ENCODE measurements at regions not wholly inside any gene's neighbourhood (a gene's known extent, or its start where the extent isn't known, plus 50 kb on each side); places are given as distances from the start of the nearest gene placed in this dataset.

DNA sequence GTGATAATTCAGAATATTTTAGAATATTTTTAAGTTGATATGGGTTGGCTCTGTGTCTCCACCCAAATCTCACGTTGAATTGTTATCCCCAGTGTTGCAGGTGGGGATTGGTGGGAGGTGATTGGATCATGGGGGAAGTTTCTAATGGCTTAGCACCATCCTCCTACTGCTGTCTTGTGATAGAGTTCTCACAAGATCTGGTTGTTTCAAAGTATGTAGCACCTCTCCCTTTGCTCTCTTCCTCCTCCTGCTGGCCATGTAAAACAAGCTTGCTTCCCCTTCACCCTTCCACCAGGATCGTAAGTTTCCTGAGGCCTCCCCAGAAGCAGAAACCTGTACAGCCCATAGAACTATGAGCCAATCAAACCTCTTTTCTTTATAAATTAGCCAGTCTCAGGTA, 214.6 kb upstream of the C9orf72 start:
- no peaks in the 10 kb centered on the region for H3K4me1 ChIP-seq (ENCODE audit: insufficient read depth, low read length)
- no TSS peak for BruUV-seq (replicated peaks)
- DNase-seq (ENCODE audit: low spot score) (no peak), ATAC-seq (no peak), FAIRE-seq (no peak)
- 0% methylated on average over 2 of the region's 2 CpGs for WGBS (ENCODE audit: low lambda C conversion rate)
- H3K27ac ChIP-seq (ENCODE audit: extremely low read length, insufficient read depth, low read length) = no peak overlapping the region
- CTCF ChIA-PET (ENCODE audit: low intra/inter-chr PET ratio, low total read pairs) = no interaction called here
- peaks cover 13% of the 10 kb centered on the region for H3K9me3 ChIP-seq (ENCODE audit: low read length)
- H3K4me3 ChIP-seq (replicated peaks in 1 of 3; ENCODE audit: insufficient read depth in 1 of 3, low read depth in 2 of 3, low read length in 3 of 3) = no peak overlapping the region
- no peak overlapping the region for H2AFZ ChIP-seq (ENCODE audit: low read length)
- no peaks in the 10 kb centered on the region for H4K20me1 ChIP-seq (ENCODE audit: insufficient read depth, low read length)
- in situ Hi-C loops (cut with HindIII; ENCODE audit: extremely low pct_ligation_motif_present, low pct_unique_long_range_greater_than_20kb) = no loop called here
- no peak overlapping the region for H3K9ac ChIP-seq (ENCODE audit: insufficient read depth, low read depth, low read length)
- intact Hi-C loops (cut with micrococcal nuclease; ENCODE audit: unreplicated experiment) = loop anchor here (1.0 kb wide), 1 partner anchor 62 kb away; no protein-coding TSS in a partner anchor
- H3K36me3 ChIP-seq (replicated peaks in 1 of 2; ENCODE audit: control insufficient read depth in 1 of 2, insufficient read depth in 2 of 2, low read length in 2 of 2) = no peaks in the 10 kb centered on the region
- POLR2A ChIA-PET = no interaction called here
- no peaks in the 10 kb centered on the region for H3K27me3 ChIP-seq (ENCODE audit: control insufficient read depth in 1 of 2, insufficient read depth in 2 of 2, low read length in 2 of 2)
- H3K79me2 ChIP-seq (ENCODE audit: insufficient read depth, low read length) = no peaks in the 10 kb centered on the region
- H3K4me2 ChIP-seq (ENCODE audit: low read depth, low read length) = no peak overlapping the region
- TF ChIP-seq KLF15 (CRISPR knock-in tag; IDR thresholded peaks at IDR 0.05; ENCODE audit: borderline replicate concordance) (no peak), HOXA7 (CRISPR knock-in tag; IDR thresholded peaks at IDR 0.05) (no peak), ZNF530 (CRISPR knock-in tag; IDR thresholded peaks at IDR 0.05; ENCODE audit: low read depth) (no peak), GPN1 (CRISPR knock-in tag; IDR thresholded peaks at IDR 0.05; ENCODE audit: borderline replicate concordance) (no peak), ZNF747 (CRISPR knock-in tag; IDR thresholded peaks at IDR 0.05; ENCODE audit: borderline replicate concordance) (no peak), PBX3 (CRISPR knock-in tag; IDR thresholded peaks at IDR 0.05; ENCODE audit: borderline replicate concordance) (no peak), TFE3 (CRISPR knock-in tag; IDR thresholded peaks at IDR 0.05) (no peak), KAT7 (CRISPR knock-in tag; IDR thresholded peaks at IDR 0.05; ENCODE audit: borderline replicate concordance) (no peak), PHB2 (IDR thresholded peaks at IDR 0.05; ENCODE audit: partially characterized antibody) (no peak), ZNF646 (CRISPR knock-in tag; IDR thresholded peaks at IDR 0.05) (no peak)
- TF ChIP-seq, protein P1, sequence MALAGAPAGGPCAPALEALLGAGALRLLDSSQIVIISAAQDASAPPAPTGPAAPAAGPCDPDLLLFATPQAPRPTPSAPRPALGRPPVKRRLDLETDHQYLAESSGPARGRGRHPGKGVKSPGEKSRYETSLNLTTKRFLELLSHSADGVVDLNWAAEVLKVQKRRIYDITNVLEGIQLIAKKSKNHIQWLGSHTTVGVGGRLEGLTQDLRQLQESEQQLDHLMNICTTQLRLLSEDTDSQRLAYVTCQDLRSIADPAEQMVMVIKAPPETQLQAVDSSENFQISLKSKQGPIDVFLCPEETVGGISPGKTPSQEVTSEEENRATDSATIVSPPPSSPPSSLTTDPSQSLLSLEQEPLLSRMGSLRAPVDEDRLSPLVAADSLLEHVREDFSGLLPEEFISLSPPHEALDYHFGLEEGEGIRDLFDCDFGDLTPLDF (CRISPR knock-in tag; IDR thresholded peaks at IDR 0.05) = no peak
- TF ChIP-seq, protein P2, sequence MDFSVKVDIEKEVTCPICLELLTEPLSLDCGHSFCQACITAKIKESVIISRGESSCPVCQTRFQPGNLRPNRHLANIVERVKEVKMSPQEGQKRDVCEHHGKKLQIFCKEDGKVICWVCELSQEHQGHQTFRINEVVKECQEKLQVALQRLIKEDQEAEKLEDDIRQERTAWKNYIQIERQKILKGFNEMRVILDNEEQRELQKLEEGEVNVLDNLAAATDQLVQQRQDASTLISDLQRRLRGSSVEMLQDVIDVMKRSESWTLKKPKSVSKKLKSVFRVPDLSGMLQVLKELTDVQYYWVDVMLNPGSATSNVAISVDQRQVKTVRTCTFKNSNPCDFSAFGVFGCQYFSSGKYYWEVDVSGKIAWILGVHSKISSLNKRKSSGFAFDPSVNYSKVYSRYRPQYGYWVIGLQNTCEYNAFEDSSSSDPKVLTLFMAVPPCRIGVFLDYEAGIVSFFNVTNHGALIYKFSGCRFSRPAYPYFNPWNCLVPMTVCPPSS (IDR thresholded peaks at IDR 0.05) = no peak
